ENCODE measurements at regions not wholly inside any gene's neighbourhood (a gene's known extent, or its start where the extent isn't known, plus 50 kb on each side); places are given as distances from the start of the nearest gene placed in this dataset.
"Not testable (repeated sequence)": the region's sequence is repeated elsewhere in the genome, so short reads cannot be mapped to it uniquely, and the experiment has no call there.

GRCh38 chr20:25856256-25856884 lies 159.7 kb upstream of the ZNF337 start:
- no peaks in the 10 kb centered on the region for H3K9me2 ChIP-seq (replicated peaks; ENCODE audit: control insufficient read depth, low read length)
- H3K79me2 ChIP-seq (ENCODE audit: control insufficient read depth, low read length) = no peaks in the 10 kb centered on the region
- H3F3A ChIP-seq (ENCODE audit: control insufficient read depth, insufficient read depth) = no peaks in the 10 kb centered on the region
- no peak overlapping the region for H3K4me2 ChIP-seq (ENCODE audit: low read length)
- H3K4me3 ChIP-seq (ENCODE audit: low read length) = no peak overlapping the region
- H3K9me3 ChIP-seq (ENCODE audit: control insufficient read depth, insufficient read depth, low read length) = no peaks in the 10 kb centered on the region
- H3K36me3 ChIP-seq (ENCODE audit: control insufficient read depth, low read length) = no peaks in the 10 kb centered on the region
- TF ChIP-seq EZH2phosphoT487 (IDR thresholded peaks at IDR 0.05; ENCODE audit: borderline replicate concordance, low read length) = no peak
- TF ChIP-seq, protein P1, sequence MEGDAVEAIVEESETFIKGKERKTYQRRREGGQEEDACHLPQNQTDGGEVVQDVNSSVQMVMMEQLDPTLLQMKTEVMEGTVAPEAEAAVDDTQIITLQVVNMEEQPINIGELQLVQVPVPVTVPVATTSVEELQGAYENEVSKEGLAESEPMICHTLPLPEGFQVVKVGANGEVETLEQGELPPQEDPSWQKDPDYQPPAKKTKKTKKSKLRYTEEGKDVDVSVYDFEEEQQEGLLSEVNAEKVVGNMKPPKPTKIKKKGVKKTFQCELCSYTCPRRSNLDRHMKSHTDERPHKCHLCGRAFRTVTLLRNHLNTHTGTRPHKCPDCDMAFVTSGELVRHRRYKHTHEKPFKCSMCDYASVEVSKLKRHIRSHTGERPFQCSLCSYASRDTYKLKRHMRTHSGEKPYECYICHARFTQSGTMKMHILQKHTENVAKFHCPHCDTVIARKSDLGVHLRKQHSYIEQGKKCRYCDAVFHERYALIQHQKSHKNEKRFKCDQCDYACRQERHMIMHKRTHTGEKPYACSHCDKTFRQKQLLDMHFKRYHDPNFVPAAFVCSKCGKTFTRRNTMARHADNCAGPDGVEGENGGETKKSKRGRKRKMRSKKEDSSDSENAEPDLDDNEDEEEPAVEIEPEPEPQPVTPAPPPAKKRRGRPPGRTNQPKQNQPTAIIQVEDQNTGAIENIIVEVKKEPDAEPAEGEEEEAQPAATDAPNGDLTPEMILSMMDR (IDR thresholded peaks at IDR 0.05; ENCODE audit: low read depth, low read length, poor library complexity, severe bottlenecking) = no peak
- no peaks in the 10 kb centered on the region for H3K27me3 ChIP-seq (ENCODE audit: control insufficient read depth, low read length)
- H3K4me1 ChIP-seq (ENCODE audit: control insufficient read depth, low read length) = no peaks in the 10 kb centered on the region
- H3K27ac ChIP-seq (ENCODE audit: low read depth, low read length) = no peak overlapping the region
- H4K20me1 ChIP-seq (ENCODE audit: control insufficient read depth, insufficient read depth, low read depth, low read length) = no peaks in the 10 kb centered on the region

DNA sequence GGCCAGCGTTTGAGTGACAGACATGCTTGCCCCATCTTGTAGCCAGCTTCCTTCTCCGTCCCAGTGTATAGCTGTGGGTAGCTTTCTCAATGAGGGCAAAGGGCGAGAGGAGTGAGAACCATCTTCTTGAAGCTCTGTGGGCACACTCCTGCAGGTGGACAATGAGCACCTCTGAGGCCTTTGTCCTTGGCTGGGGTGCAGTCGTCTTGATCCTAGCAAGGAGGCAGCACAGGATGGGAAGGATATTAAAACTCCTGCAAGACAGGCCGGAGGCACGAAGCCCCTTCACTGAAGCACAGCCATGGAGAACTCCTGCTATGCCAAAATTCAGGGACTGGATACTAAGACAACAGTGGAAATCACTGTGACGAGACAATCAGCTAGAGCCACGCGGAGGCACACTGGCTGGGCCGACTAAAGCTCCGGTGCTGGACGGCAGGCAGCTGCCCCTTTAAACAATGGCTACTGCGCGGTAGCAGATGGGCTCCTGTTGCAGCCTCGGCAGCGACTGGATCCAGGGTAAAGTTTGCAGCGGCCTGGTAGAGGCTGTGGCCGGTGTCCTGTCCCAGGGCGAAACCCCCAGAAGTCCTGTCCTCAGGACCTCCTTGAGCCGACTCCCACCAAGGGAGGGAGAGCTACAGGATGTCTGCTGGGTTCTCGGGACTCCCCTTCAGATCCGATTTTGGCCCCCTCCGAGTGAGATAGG lies 159.0 kb upstream of the ZNF337 start:
- H3K4me1 ChIP-seq (ENCODE audit: control insufficient read depth, low read length); H3K9me3 ChIP-seq (ENCODE audit: control insufficient read depth, insufficient read depth, low read length); H3K4me3 ChIP-seq (ENCODE audit: low read length); H3K79me2 ChIP-seq (ENCODE audit: control insufficient read depth, low read length); H3F3A ChIP-seq (ENCODE audit: control insufficient read depth, insufficient read depth); H3K36me3 ChIP-seq (ENCODE audit: control insufficient read depth, low read length); H3K27me3 ChIP-seq (ENCODE audit: control insufficient read depth, low read length); H3K4me2 ChIP-seq (ENCODE audit: low read length); H3K27ac ChIP-seq (ENCODE audit: low read depth, low read length); H3K9me2 ChIP-seq (replicated peaks; ENCODE audit: control insufficient read depth, low read length); H4K20me1 ChIP-seq (ENCODE audit: control insufficient read depth, insufficient read depth, low read depth, low read length): not testable (repeated sequence)

DNA sequence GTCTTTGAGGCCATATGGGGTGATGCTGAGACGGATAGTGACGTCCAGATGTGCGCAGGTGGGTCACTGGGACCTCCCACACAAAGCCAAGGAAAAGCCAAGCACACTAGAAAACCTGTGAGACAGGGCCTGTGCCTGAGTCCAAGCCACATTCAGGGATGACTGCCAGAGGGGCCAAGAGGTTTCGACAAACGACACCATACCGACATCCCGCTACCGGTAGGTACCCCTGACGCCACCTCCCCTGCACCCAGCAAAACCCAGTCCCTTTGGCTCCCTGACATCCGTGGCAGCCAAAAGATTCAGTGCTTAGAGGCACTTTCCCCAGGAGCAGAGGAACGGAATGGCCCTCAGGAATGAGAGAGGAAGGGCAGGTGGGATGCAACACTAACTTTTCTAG lies 158.0 kb upstream of the ZNF337 start:
- not testable (repeated sequence) for H3K79me2 ChIP-seq (ENCODE audit: control insufficient read depth, low read length); H3K4me3 ChIP-seq (ENCODE audit: low read length); H3K9me3 ChIP-seq (ENCODE audit: control insufficient read depth, insufficient read depth, low read length); H3K4me2 ChIP-seq (ENCODE audit: low read length); H4K20me1 ChIP-seq (ENCODE audit: control insufficient read depth, insufficient read depth, low read depth, low read length); H3K27ac ChIP-seq (ENCODE audit: low read depth, low read length); H3K36me3 ChIP-seq (ENCODE audit: control insufficient read depth, low read length); H3K4me1 ChIP-seq (ENCODE audit: control insufficient read depth, low read length); H3F3A ChIP-seq (ENCODE audit: control insufficient read depth, insufficient read depth); H3K9me2 ChIP-seq (replicated peaks; ENCODE audit: control insufficient read depth, low read length); H3K27me3 ChIP-seq (ENCODE audit: control insufficient read depth, low read length)

DNA sequence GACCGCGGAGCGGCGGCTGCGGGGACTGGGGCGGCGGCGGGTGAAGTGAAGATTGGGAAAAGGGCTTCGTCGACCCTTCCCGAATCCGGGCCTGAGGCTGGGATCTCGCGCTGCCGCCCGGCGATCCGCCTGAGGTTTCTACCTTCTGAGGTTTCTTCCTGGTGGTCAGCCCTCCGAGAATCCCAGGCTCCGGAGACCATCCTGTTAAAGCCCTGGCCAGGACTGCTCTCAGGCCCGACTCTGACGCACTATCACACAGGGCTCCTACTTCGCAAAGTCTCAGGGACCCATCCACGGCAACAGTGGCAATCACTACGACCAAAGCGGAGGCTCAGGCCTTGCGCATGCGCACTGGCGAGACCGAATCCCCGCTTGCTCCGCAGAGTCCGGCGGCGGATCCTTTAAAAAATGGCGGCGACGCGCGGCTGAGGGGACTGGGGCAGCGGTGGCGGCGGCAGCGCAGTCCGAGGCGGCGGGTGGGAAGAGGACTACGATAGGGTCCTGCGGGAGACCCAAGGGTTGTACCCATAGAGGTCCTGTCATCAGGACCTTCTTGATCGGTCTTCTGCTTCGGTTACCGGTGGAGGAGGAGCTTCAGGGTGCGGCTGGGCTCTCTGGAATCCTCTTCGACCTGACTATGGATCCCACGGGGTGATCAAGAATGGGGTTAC lies 157.2 kb upstream of the ZNF337 start:
- H3K79me2 ChIP-seq (ENCODE audit: control insufficient read depth, low read length); H3F3A ChIP-seq (ENCODE audit: control insufficient read depth, insufficient read depth); H4K20me1 ChIP-seq (ENCODE audit: control insufficient read depth, insufficient read depth, low read depth, low read length); H3K36me3 ChIP-seq (ENCODE audit: control insufficient read depth, low read length); H3K4me2 ChIP-seq (ENCODE audit: low read length); H3K27me3 ChIP-seq (ENCODE audit: control insufficient read depth, low read length); H3K9me3 ChIP-seq (ENCODE audit: control insufficient read depth, insufficient read depth, low read length); H3K27ac ChIP-seq (ENCODE audit: low read depth, low read length); H3K9me2 ChIP-seq (replicated peaks; ENCODE audit: control insufficient read depth, low read length); H3K4me1 ChIP-seq (ENCODE audit: control insufficient read depth, low read length); H3K4me3 ChIP-seq (ENCODE audit: low read length): not testable (repeated sequence)

- not testable (repeated sequence) for H3K36me3 ChIP-seq (ENCODE audit: control insufficient read depth, low read length); H3K4me2 ChIP-seq (ENCODE audit: low read length)
Measured at GRCh38 chr20:25852968-25853717, 156.5 kb upstream of the ZNF337 start.

DNA sequence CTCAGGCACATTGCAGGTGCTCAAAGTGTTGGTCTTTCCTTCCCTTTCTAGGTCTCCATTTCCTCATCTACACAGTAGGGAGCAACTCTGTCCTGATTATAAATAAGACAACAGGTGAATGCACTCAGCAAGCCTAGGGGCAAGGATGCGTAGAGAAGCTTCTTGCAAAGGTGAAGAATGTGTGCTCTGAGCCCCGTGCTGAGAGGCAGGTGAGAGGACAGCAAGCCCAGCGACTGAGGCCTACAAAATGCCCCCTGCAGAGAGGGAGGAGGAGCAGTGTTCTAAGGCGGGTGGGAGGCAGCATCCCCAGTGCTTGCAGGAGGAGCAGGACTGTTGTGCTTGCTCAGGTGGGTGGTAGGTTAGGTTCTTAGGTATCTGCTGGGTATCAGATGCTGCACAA lies 153.5 kb upstream of the ZNF337 start:
- not testable (repeated sequence) for H3K27ac ChIP-seq (ENCODE audit: low read depth, low read length); H3K27me3 ChIP-seq (ENCODE audit: control insufficient read depth, low read length)

More at GRCh38 chr20:25852968-25853717, 156.5 kb upstream of the ZNF337 start:
- not testable (repeated sequence) for H4K20me1 ChIP-seq (ENCODE audit: control insufficient read depth, insufficient read depth, low read depth, low read length); H3K9me3 ChIP-seq (ENCODE audit: control insufficient read depth, insufficient read depth, low read length); H3K4me1 ChIP-seq (ENCODE audit: control insufficient read depth, low read length); H3F3A ChIP-seq (ENCODE audit: control insufficient read depth, insufficient read depth); H3K27me3 ChIP-seq (ENCODE audit: control insufficient read depth, low read length); H3K27ac ChIP-seq (ENCODE audit: low read depth, low read length); H3K4me3 ChIP-seq (ENCODE audit: low read length); H3K79me2 ChIP-seq (ENCODE audit: control insufficient read depth, low read length); H3K9me2 ChIP-seq (replicated peaks; ENCODE audit: control insufficient read depth, low read length)

More for the DNA sequence above, 153.5 kb upstream of the ZNF337 start:
- not testable (repeated sequence) for H3K4me1 ChIP-seq (ENCODE audit: control insufficient read depth, low read length); H3K4me2 ChIP-seq (ENCODE audit: low read length); H3K36me3 ChIP-seq (ENCODE audit: control insufficient read depth, low read length); H3K9me2 ChIP-seq (replicated peaks; ENCODE audit: control insufficient read depth, low read length); H3K4me3 ChIP-seq (ENCODE audit: low read length); H3K79me2 ChIP-seq (ENCODE audit: control insufficient read depth, low read length); H3F3A ChIP-seq (ENCODE audit: control insufficient read depth, insufficient read depth); H3K9me3 ChIP-seq (ENCODE audit: control insufficient read depth, insufficient read depth, low read length); H4K20me1 ChIP-seq (ENCODE audit: control insufficient read depth, insufficient read depth, low read depth, low read length)
